ENCODE measurements at regions not wholly inside any gene's neighbourhood (a gene's known extent, or its start where the extent isn't known, plus 50 kb on each side); places are given as distances from the start of the nearest gene placed in this dataset.

DNA sequence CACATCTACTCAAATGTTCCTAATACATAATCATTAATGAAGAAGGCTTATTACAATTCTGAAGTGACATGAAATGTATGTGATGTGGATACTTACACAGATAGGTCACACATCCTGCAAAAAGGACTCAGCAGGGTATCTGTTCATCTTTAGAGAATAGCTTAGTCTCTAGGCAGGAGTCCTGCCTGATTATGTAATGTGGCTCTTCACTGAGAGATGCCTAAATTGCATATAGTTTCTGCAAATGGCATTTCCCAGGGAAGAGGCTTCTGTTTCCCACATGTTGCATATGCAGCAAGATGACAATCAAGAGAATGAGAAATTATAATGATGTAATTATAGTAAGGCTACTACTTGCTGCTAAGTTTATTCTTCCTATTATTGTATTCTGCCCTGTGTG is 58.8 kb upstream of the SLC36A4 start:
- TF ChIP-seq, protein P1, sequence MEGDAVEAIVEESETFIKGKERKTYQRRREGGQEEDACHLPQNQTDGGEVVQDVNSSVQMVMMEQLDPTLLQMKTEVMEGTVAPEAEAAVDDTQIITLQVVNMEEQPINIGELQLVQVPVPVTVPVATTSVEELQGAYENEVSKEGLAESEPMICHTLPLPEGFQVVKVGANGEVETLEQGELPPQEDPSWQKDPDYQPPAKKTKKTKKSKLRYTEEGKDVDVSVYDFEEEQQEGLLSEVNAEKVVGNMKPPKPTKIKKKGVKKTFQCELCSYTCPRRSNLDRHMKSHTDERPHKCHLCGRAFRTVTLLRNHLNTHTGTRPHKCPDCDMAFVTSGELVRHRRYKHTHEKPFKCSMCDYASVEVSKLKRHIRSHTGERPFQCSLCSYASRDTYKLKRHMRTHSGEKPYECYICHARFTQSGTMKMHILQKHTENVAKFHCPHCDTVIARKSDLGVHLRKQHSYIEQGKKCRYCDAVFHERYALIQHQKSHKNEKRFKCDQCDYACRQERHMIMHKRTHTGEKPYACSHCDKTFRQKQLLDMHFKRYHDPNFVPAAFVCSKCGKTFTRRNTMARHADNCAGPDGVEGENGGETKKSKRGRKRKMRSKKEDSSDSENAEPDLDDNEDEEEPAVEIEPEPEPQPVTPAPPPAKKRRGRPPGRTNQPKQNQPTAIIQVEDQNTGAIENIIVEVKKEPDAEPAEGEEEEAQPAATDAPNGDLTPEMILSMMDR (IDR thresholded peaks at IDR 0.05; ENCODE audit: poor library complexity, severe bottlenecking): no peak
- TF ChIP-seq POLR2AphosphoS5 (IDR thresholded peaks at IDR 0.05) (peak; percentile 14), SMC3 (conservative IDR thresholded peaks at IDR 0.05; ENCODE audit: poor library complexity) (no peak), MXI1 (conservative IDR thresholded peaks at IDR 0.05; ENCODE audit: poor library complexity, severe bottlenecking) (no peak), TAF1 (IDR thresholded peaks at IDR 0.05; ENCODE audit: low read depth) (no peak), EP300 (conservative IDR thresholded peaks at IDR 0.05; ENCODE audit: poor library complexity, severe bottlenecking) (no peak)
- TF ChIP-seq, protein P2, sequence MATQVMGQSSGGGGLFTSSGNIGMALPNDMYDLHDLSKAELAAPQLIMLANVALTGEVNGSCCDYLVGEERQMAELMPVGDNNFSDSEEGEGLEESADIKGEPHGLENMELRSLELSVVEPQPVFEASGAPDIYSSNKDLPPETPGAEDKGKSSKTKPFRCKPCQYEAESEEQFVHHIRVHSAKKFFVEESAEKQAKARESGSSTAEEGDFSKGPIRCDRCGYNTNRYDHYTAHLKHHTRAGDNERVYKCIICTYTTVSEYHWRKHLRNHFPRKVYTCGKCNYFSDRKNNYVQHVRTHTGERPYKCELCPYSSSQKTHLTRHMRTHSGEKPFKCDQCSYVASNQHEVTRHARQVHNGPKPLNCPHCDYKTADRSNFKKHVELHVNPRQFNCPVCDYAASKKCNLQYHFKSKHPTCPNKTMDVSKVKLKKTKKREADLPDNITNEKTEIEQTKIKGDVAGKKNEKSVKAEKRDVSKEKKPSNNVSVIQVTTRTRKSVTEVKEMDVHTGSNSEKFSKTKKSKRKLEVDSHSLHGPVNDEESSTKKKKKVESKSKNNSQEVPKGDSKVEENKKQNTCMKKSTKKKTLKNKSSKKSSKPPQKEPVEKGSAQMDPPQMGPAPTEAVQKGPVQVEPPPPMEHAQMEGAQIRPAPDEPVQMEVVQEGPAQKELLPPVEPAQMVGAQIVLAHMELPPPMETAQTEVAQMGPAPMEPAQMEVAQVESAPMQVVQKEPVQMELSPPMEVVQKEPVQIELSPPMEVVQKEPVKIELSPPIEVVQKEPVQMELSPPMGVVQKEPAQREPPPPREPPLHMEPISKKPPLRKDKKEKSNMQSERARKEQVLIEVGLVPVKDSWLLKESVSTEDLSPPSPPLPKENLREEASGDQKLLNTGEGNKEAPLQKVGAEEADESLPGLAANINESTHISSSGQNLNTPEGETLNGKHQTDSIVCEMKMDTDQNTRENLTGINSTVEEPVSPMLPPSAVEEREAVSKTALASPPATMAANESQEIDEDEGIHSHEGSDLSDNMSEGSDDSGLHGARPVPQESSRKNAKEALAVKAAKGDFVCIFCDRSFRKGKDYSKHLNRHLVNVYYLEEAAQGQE (IDR thresholded peaks at IDR 0.05; ENCODE audit: borderline replicate concordance): no peak

Measured in neural cell (in vitro differentiated cells).